Lower leg skin (tissue), 4 donors: ENCODE measurements at regions not wholly inside any gene's neighbourhood (a gene's known extent, or its start where the extent isn't known, plus 50 kb on each side); places are given as distances from the start of the nearest gene placed in this dataset.

Source experiments
- DNase-seq, 2 donors: peaks; one replicate each; pipeline ENCODE4 v3.0.0-alpha.2; 2019; ENCODE audit warnings: low spot score in 2 of 2
- H3K4me3 ChIP-seq: fragments of 200-600 bp; sonication (generic); 2 replicates; pipeline ENCODE4 v1.5.1; 2017; ENCODE audit warnings: mild to moderate bottlenecking, low read depth; ENCODE audit not compliant: poor library complexity, severe bottlenecking
- CTCF ChIP-seq, 3 donors: fragments of 450-650 bp; IDR thresholded peaks; one replicate each; pipeline ENCODE4 v1.5.1; 2016; ENCODE audit warnings: antibody characterized with exemption in 3 of 3, mild to moderate bottlenecking in 3 of 3, moderate library complexity in 2 of 3
- POLR2A ChIP-seq, 2 donors: fragments of 450-650 bp; IDR thresholded peaks; one replicate each; pipeline ENCODE4 v1.6.1; 2016 to 2017; ENCODE audit warnings: antibody characterized with exemption in 2 of 2, mild to moderate bottlenecking in 1 of 2, moderate library complexity in 1 of 2
- WGBS, 2 donors: methylation state at CpG; one replicate each; pipeline ENCODE4 v1.1.5; 2018; 5-methylcytosine and 5-hydroxymethylcytosine counted together
- intact Hi-C: fragments of 100-400 bp; cut with DNase I; formaldehyde crosslinking; loops from one replicate; pipeline ENCODE4 v1.15.0; 2023; ENCODE audit warnings: low total_unique reads

GRCh38 chr6:47380251-47380650 lies 70.5 kb upstream of the TNFRSF21 start:
- DNase-seq: no peak
- TF ChIP-seq POLR2A (IDR thresholded peaks at IDR 0.05) (no peak), CTCF (IDR thresholded peaks at IDR 0.05) (no peak)
- 82 to 83% methylated on average over 5 of the region's 5 CpGs for WGBS, 2 donors
- intact Hi-C loops: no loop called here
- H3K4me3 ChIP-seq: no peak overlapping the region

GRCh38 chr6:47381036-47381435 lies 71.3 kb upstream of the TNFRSF21 start:
- H3K4me3 ChIP-seq: no peak overlapping the region
- WGBS, 2 donors: 86 to 87% methylated on average over 2 of the region's 2 CpGs
- TF ChIP-seq POLR2A (IDR thresholded peaks at IDR 0.05): no peak
- no peak for TF ChIP-seq CTCF (IDR thresholded peaks at IDR 0.05)
- intact Hi-C loops: no loop called here
- DNase-seq: no peak

GRCh38 chr6:47383360-47383759 lies 73.7 kb upstream of the TNFRSF21 start:
- TF ChIP-seq POLR2A (IDR thresholded peaks at IDR 0.05): no peak
- no peak for TF ChIP-seq CTCF (IDR thresholded peaks at IDR 0.05)
- intact Hi-C loops: no loop called here
- 90 to 96% methylated on average over 1 of the region's 1 CpG for WGBS, 2 donors
- DNase-seq: no peak
- H3K4me3 ChIP-seq: no peak overlapping the region

- no peak overlapping the region for H3K4me3 ChIP-seq
- DNase-seq: no peak
- intact Hi-C loops: no loop called here
- TF ChIP-seq POLR2A (IDR thresholded peaks at IDR 0.05): no peak
These were observed 82.0 kb upstream of the TNFRSF21 start for GRCh38 chr6:47391675-47392074.

GRCh38 chr6:47392251-47392650 lies 82.5 kb upstream of the TNFRSF21 start:
- 77 to 82% methylated on average over 1 of the region's 1 CpG for WGBS, 2 donors
- H3K4me3 ChIP-seq: no peak overlapping the region
- TF ChIP-seq CTCF (IDR thresholded peaks at IDR 0.05) (no peak), POLR2A (IDR thresholded peaks at IDR 0.05) (no peak)
- intact Hi-C loops: no loop called here
- DNase-seq: no peak

- no peak for DNase-seq
- 88 to 91% methylated on average over 2 of the region's 2 CpGs for WGBS, 2 donors
- intact Hi-C loops: no loop called here
- no peak overlapping the region for H3K4me3 ChIP-seq
- TF ChIP-seq CTCF (IDR thresholded peaks at IDR 0.05) (no peak), POLR2A (IDR thresholded peaks at IDR 0.05) (no peak)
These were observed 81.1 kb upstream of the CD2AP start for GRCh38 chr6:47396401-47397069.
